ENCODE measurements at regions not wholly inside any gene's neighbourhood (a gene's known extent, or its start where the extent isn't known, plus 50 kb on each side); places are given as distances from the start of the nearest gene placed in this dataset.
A peak's percentile ranks its signal among the peaks of the same experiment; 100 is the strongest.
"Not testable (repeated sequence)": the region's sequence is repeated elsewhere in the genome, so short reads cannot be mapped to it uniquely, and the experiment has no call there.

DNA sequence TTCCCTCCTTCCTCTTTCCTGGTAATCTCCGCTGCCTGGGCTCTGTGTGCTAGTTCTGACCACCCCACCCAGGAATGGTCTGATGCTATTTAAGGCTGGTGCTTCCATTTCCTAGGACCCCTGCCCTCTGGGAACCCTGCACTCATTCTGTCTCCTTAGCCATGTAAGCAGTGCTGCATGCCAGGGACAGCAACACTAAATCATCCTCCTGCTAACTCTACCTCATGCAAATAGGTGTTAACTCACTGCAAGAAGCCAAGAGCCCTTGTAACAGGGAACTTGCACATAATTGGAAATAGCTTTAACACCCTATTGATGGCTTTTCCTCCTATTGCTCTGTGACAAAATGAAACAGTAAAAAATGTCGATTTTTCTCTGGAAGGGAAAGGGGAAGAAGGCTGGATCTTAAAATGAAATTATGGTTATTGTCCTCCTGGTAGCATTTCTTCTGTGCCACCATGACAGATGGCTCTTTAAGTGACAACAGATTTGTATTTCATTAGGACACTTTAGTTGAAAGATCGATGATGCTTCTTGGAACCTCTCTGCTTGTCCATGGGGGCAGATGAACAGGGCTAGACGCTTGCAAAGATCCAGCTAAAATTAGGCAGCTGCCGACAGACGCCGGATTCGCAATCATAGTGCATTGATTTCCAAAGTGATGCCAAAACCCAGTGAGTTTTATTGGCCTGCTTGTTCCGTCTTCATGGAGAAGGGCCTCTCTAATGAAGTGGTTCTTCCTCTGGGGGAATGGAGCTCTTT is 551.7 kb downstream of the MATN1 start:
- DNase-seq: no peak
- no peak for TF ChIP-seq GATA1 (IDR thresholded peaks at IDR 0.05; ENCODE audit: low read depth, low read length)
- TF ChIP-seq POLR2A (IDR thresholded peaks at IDR 0.05; ENCODE audit: low read length): no peak

DNA sequence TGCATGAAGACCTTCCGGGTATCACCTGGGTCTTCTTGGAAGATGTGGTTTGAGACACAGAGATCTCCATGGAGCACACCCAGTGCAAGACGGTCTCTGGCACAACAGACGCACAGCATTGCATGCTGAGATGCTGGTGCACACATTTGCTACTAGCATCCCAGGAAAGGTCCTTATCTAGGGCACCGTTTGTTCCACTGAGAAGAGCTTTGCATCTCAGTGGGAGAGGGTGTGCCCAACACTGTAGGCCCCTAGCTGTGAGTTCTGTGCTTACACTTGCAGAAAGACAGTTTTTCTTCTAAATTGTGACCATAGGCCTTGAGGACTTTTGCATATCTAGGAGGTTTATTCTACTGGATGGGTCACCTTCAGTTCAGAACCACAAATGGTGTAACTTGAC is 554.1 kb downstream of the MATN1 start:
- DNase-seq: peak in 1 of 2 experiments; percentile 16
- no peak for TF ChIP-seq POLR2A (IDR thresholded peaks at IDR 0.05; ENCODE audit: low read length)
- no peak for TF ChIP-seq GATA1 (IDR thresholded peaks at IDR 0.05; ENCODE audit: low read depth, low read length)

DNA sequence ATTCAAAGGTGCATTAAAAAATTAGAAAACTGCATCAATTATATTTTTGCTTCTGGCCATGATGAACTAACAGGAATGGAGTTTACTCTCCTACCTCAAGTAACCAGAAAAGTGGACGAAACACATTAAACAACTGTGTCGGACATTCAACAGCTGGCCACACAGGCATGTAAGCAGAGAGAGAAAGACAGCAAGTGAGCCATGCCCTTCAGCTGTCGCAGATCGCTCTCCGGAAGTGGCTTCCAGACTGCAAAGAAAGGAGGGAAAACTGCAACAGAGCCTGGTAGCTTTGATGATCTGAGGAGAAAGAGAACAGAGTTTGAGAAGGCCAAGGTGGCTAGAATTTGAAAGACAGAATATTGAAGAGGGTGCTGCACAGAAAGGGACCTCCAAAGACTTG is 557.2 kb downstream of the MATN1 start:
- no peak for DNase-seq
- no peak for TF ChIP-seq POLR2A (IDR thresholded peaks at IDR 0.05; ENCODE audit: low read length)
- TF ChIP-seq GATA1 (IDR thresholded peaks at IDR 0.05; ENCODE audit: low read depth, low read length): no peak

DNA sequence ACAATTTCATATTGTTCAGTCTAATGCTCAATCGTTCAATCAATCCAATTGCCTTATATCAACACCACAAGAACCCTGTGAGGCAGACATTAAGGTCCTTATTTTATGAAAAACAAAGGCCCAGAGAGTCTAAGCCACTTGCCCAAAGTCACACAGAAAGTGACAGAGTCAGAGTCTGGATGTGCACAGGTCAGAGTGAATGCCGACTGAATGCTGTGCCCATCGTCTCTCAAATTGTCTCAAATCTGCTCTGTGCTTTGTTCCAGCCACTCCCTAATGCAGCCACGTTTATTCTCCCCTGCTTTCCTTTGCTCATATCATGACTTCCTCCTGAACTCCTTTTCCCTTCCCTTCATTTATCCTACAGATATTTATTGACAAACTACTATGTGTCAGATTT is 558.3 kb downstream of the MATN1 start:
- TF ChIP-seq GATA1 (IDR thresholded peaks at IDR 0.05; ENCODE audit: low read depth, low read length): no peak
- TF ChIP-seq POLR2A (IDR thresholded peaks at IDR 0.05; ENCODE audit: low read length): no peak
- no peak for DNase-seq

DNA sequence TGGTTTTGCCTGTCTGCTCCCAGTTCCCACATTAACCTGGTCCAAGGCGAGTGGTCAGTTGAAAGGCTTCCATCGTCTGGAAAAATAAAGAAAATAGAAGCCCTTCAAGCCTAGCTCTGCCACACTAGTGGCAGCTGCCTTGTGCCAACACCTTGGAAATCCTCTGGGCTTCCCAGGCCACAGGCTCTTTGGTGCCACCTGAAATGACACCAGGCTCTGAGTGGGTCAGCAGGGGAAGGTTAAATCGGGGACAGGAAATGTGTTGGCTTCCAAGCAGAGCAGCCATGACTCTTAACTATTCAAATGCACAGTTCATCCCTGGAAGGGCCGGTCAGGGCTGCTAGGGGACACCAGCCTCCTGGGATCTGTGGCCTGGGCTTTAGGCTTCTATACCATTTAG is 558.7 kb downstream of the MATN1 start:
- no peak for TF ChIP-seq GATA1 (IDR thresholded peaks at IDR 0.05; ENCODE audit: low read depth, low read length)
- TF ChIP-seq POLR2A (IDR thresholded peaks at IDR 0.05; ENCODE audit: low read length): no peak
- DNase-seq: no peak

DNA sequence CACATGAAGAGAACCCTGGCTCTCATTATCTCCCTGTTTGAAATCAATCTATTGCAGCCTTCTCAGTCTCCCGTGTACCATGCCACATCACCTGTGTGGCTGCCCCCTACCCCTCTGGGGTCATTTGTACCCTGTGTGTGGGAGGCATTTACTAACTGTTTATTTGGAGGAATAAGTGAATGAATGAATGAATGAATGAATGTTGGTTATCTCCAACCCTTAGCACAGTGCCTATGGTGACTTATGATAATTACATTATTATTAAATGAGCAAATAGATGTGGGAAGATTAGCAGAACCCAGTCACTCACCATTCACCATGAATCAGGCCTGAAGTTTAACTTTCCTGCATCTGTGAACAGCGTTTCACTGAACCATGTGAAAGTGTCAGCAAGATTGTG is 560.8 kb downstream of the MATN1 start:
- TF ChIP-seq GATA1 (IDR thresholded peaks at IDR 0.05; ENCODE audit: low read depth, low read length) (no peak), POLR2A (IDR thresholded peaks at IDR 0.05; ENCODE audit: low read length) (no peak)
- DNase-seq: no peak

DNA sequence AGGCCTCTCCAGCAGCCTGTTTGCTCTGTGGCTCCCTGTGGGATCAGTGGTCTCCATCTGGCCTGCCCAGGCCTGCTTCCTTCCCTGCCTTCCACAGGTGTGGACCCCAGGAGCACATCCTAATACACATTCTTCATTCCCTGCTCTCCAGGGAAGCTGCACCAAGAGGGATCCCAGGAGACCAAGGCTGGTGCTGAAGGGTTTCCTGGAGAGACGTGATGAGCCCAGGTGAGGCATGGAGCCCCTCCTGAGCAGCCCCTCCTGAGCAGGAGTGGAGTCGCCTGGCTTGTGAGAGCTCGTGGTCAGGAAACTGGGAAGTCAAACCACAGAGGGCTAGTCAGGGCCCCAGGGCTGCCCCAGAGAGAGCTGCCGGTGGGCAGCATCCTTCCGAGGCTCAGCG is 561.4 kb downstream of the MATN1 start:
- DNase-seq: no peak
- TF ChIP-seq POLR2A (IDR thresholded peaks at IDR 0.05; ENCODE audit: low read length) (no peak), GATA1 (IDR thresholded peaks at IDR 0.05; ENCODE audit: low read depth, low read length) (no peak)

DNA sequence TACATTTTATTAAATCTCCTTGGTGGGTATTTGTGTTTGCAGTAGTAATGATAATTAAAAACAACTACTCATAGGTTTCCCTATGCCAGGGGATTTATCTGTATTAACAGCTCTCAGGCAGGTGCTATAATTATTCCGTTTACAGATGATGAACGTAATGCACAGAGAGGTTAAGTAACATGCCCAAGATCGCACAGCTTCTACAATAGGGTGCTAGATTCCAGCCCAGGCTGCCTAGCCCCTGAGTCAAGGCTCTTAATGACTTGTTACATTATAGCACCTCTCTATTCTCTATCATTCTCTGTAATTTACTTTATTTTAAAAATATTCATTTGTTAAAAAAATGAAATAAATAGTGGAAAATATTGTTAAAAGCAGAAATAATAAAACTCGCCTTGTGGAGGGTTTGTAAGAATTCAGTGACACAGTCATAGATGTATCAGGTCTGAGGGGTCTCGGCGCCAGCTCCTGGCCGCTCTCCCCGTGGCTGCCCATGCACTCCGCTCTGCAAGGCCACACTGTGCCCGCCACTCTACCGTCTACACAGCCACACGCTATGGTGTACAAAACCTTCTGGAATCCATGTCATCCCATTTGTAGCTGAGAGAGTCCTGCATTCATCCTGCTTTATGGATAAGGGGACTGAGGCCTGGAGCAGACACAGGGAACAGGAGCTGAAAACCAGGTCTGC is 562.2 kb downstream of the MATN1 start:
- no peak for TF ChIP-seq GATA1 (IDR thresholded peaks at IDR 0.05; ENCODE audit: low read depth, low read length)
- no peak for TF ChIP-seq POLR2A (IDR thresholded peaks at IDR 0.05; ENCODE audit: low read length)
- DNase-seq: no peak

DNA sequence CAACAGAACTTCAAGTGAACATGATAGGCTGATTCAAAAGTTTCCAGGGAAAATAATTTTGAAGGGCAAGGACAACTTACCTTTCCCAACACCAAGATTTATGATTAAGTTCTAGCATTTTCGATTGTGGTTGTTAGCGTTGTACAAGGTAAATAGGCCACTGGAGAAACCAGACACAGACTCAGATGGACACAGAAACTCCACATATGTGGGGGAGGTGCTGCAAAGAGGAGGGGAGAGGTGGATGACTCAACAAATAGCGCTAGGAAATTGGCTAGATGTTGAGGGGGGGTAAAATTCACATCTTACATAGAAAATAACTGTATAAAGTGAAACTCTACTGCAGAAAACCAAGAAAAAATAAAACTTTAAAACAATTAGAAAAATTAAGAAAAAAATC is 564.4 kb downstream of the MATN1 start:
- no peak for DNase-seq
- no peak for TF ChIP-seq POLR2A (IDR thresholded peaks at IDR 0.05; ENCODE audit: low read length)
- TF ChIP-seq GATA1 (IDR thresholded peaks at IDR 0.05; ENCODE audit: low read depth, low read length): no peak

DNA sequence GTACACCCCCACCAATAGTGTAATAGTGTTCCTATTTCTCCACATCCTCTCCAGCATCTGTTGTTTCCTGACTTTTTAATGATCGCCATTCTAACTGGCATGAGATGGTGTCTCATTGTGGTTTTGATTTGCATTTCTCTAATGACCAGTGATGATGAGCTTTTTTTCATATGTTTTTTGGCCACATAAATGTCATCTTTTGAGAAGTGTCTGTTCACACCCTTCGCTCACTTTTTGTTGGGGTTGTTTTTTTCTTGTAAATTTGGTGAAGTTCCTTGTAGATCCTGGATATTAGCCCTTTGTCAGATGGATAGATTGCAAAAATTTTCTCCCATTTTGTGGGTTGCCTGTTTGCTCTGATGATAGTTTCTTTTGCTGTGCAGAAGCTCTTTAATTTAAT is 567.7 kb downstream of the MATN1 start:
- DNase-seq: not testable (repeated sequence)

DNA sequence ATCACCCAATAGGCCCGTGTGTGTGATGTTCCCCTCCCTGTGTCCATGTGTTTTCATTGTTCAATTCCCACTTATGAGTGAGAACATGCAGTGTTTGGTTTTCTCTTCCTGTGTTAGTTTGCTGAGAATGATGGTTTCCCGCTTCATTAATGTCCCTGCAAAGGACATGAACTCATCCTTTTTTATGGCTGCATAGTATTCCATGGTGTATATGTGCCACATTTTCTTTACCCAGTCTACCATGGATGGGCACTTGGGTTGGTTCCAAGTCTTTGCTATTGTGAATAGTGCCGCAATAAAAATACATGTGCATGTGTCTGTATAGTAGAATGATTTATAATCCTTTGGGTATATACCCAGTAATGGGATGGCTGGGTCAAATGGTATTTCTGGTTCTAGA is 568.1 kb downstream of the MATN1 start:
- DNase-seq: not testable (repeated sequence)

DNA sequence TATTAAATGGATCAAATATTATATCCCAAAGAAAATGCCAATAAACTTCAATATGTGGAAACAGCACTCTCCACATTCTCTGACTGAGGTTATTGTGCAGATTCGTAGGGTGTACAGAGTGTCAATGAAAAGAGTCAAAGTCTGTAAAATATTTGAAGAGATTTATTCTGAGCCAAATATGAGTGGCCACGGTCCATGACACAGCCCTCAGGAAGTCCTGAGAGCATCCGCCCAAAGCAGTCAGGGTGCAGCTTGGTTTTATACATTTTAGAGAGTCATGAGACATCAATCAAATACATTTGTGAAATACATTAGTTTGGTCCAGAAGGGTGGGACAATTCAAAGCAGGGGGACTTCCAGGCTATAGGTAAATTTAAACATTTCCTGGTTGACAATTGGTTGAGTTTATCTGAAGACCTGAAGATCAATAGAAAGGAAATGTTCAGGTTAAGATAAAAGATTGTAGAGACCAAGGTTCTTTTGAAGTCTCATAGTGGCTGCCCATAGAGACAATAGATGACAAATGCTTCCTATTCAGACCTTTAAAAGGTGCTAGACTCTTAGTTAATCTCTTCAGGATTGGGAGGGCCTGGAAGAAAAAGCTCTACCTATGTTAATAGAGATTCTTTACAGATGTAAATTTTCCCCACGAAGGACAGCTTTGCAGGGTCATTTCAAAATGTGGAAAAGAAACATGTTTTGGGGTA is 569.5 kb downstream of the MATN1 start:
- DNase-seq: no peak
- TF ChIP-seq POLR2A (IDR thresholded peaks at IDR 0.05; ENCODE audit: low read length): no peak
- TF ChIP-seq GATA1 (IDR thresholded peaks at IDR 0.05; ENCODE audit: low read depth, low read length): no peak

DNA sequence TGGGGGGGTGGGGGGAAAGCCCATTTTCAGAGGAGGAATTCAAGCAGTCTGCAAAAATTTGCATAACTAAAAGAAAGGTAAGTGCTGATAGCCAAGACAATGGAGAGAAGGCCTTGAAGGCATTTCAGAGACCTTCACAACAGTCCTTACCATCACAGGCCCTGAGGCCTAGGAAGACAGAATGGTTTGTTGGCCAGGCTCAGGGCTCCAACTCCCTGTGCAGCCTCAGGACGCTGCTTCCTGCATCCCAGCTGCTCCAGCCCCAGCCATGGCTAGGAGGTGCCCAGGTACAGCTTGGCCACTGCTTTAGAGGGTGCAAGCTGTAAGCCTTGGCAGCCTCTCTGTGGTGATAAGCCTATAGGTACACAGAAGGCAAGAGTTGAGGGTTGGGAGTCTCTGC is 571.6 kb downstream of the MATN1 start:
- DNase-seq: no peak

DNA sequence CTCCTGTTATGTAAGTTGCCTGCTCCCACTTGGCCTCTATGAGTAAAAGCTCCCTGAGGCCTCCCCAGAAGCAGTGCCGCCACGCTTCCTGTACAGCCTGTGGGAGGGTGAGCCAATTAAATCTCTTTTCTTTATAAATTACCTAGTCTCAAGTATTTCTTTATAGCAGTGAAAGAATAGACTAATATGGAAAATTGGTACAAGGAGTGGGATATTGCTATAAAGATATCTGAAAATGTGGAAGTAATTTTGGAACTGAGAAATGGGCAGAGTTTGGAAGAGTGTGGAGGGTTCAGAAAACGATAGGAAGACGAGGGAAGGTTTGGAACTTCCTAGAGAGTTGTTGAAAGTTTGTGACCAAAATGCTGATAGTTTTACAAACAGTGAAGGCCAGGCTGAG is 572.3 kb downstream of the MATN1 start:
- DNase-seq: no peak
- TF ChIP-seq POLR2A (IDR thresholded peaks at IDR 0.05; ENCODE audit: low read length) (no peak), GATA1 (IDR thresholded peaks at IDR 0.05; ENCODE audit: low read depth, low read length) (no peak)

More for the DNA sequence above, 571.6 kb downstream of the MATN1 start:
- TF ChIP-seq GATA1 (IDR thresholded peaks at IDR 0.05; ENCODE audit: low read depth, low read length): no peak
- no peak for TF ChIP-seq POLR2A (IDR thresholded peaks at IDR 0.05; ENCODE audit: low read length)

DNA sequence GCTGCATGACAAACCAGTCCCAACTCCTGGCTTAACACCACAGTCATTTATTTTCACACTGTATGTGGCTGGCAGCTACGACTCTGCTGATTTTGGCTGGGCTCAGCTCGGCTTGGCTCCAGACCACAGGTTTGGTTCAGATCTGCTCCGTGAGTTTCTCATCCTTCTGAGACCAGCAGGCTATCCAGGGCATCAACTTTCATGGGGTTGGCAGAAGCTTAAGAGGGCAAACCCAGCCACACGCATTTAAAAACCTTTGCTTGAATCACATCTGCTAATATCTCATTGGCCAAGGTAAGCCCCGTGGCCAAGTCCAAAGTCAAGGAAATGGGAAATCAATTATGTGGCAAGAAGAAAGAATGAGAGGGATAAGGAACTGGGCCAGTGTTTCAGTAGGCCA is 574.2 kb downstream of the MATN1 start:
- DNase-seq: no peak
- TF ChIP-seq POLR2A (IDR thresholded peaks at IDR 0.05; ENCODE audit: low read length): no peak
- no peak for TF ChIP-seq GATA1 (IDR thresholded peaks at IDR 0.05; ENCODE audit: low read depth, low read length)

Data from erythroblast (primary cell).